HEK293 (cell line): ENCODE measurements at regions not wholly inside any gene's neighbourhood (a gene's known extent, or its start where the extent isn't known, plus 50 kb on each side); places are given as distances from the start of the nearest gene placed in this dataset.

ENCODE experiments used
- CTCF ChIP-seq: fragments of 450-650 bp; formaldehyde crosslinking; IDR thresholded peaks from 2 replicates; pipeline ENCODE4 v1.5.1; 2016; ENCODE audit warnings: missing biosample characterization, missing genetic modification characterization
- GLIS1 ChIP-seq: fragments of 450-650 bp; formaldehyde crosslinking; IDR thresholded peaks from 2 replicates; pipeline ENCODE4 v1.5.1; 2016; ENCODE audit warnings: missing biosample characterization, missing genetic modification characterization
- HOXC10 ChIP-seq: sonication (generic); formaldehyde crosslinking; IDR thresholded peaks from 2 replicates; pipeline ENCODE4 v1.8.1; 2023; ENCODE audit warnings: mild to moderate bottlenecking, missing genetic modification reagents
- PRDM6 ChIP-seq: fragments of 450-650 bp; formaldehyde crosslinking; IDR thresholded peaks from 2 replicates; pipeline ENCODE4 v1.5.1; 2017; ENCODE audit warnings: missing biosample characterization, missing genetic modification characterization
- WT1 ChIP-seq: fragments of 450-650 bp; formaldehyde crosslinking; IDR thresholded peaks from 2 replicates; pipeline ENCODE4 v1.5.1; 2016; ENCODE audit warnings: missing biosample characterization, missing genetic modification characterization
- ZNF274 ChIP-seq, 2 experiments: fragments of 200-500 bp in 1 of 2; fragments of 450-650 bp in 1 of 2; sonication (Bioruptor generic) in 1 of 2; formaldehyde crosslinking in 1 of 2; IDR thresholded peaks; 2 replicates each; pipeline versions ENCODE4 v1.5.1 to v1.6.1; 2014 to 2016; ENCODE audit warnings: borderline replicate concordance in 1 of 2, inconsistent platforms in 1 of 2, low read length in 1 of 2, missing biosample characterization in 1 of 2, missing genetic modification characterization in 1 of 2
- ZNF311 ChIP-seq: fragments of 450-650 bp; formaldehyde crosslinking; IDR thresholded peaks from 2 replicates; pipeline ENCODE4 v1.5.1; 2017; ENCODE audit warnings: missing biosample characterization, missing genetic modification characterization, borderline replicate concordance
- ZNF530 ChIP-seq: fragments of 450-650 bp; formaldehyde crosslinking; IDR thresholded peaks from 2 replicates; pipeline ENCODE4 v1.5.1; 2016; ENCODE audit warnings: low read depth, missing biosample characterization, missing genetic modification characterization
- ZNF549 ChIP-seq: fragments of 450-650 bp; IDR thresholded peaks from 2 replicates; pipeline ENCODE4 v1.5.1; 2018; ENCODE audit warnings: missing biosample characterization, missing genetic modification characterization, mild to moderate bottlenecking, inconsistent platforms, moderate library complexity
- ZNF629 ChIP-seq: fragments of 450-650 bp; formaldehyde crosslinking; IDR thresholded peaks from 2 replicates; pipeline ENCODE4 v1.5.1; 2017; ENCODE audit warnings: missing biosample characterization, missing genetic modification characterization
- ZNF660 ChIP-seq: fragments of 450-650 bp; IDR thresholded peaks from 2 replicates; pipeline ENCODE4 v1.5.1; 2018; ENCODE audit warnings: missing biosample characterization, mild to moderate bottlenecking, missing genetic modification characterization
- TF ChIP-seq, protein P1 (sequence below): fragments of 450-650 bp; IDR thresholded peaks from 2 replicates; pipeline ENCODE4 v1.5.1; 2018; ENCODE audit warnings: missing biosample characterization, missing genetic modification characterization

DNA sequence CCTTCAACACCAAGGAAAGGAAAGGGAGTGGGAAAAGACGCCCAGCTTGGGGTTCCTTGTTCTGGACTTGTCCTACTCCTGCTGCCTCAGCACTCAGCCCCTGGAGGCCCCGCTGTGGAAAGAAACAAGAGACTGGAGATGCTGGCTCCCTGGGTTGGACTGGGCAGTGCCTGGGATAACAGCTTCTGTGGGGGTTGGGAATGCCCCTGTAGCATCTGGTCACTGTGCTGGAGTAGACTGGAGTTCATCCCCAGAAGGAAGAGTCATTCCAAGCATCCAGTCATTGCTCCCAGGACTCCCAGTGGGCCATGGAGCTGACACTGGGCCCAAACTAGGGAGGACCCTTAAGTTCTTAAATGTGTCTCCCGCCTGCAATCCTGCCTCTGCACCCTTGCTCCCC is 129.3 kb upstream of the HAAO start:
- no peak for TF ChIP-seq ZNF660
- TF ChIP-seq ZNF530 (tag by site-specific recombination): no peak
- TF ChIP-seq GLIS1 (tag by site-specific recombination): no peak
- no peak for TF ChIP-seq WT1 (tag by site-specific recombination)
- TF ChIP-seq ZNF274 (IDR thresholded peaks at IDR 0.05; ENCODE audit: low read length): no peak
- TF ChIP-seq ZNF274 (tag by site-specific recombination; IDR thresholded peaks at IDR 0.05; ENCODE audit: borderline replicate concordance): no peak
- no peak for TF ChIP-seq HOXC10
- TF ChIP-seq PRDM6: no peak
- TF ChIP-seq CTCF: no peak
- TF ChIP-seq ZNF549 (tag by site-specific recombination): no peak
- no peak for TF ChIP-seq ZNF311 (tag by site-specific recombination)
- no peak for TF ChIP-seq ZNF629 (tag by site-specific recombination)
- TF ChIP-seq, protein P1, sequence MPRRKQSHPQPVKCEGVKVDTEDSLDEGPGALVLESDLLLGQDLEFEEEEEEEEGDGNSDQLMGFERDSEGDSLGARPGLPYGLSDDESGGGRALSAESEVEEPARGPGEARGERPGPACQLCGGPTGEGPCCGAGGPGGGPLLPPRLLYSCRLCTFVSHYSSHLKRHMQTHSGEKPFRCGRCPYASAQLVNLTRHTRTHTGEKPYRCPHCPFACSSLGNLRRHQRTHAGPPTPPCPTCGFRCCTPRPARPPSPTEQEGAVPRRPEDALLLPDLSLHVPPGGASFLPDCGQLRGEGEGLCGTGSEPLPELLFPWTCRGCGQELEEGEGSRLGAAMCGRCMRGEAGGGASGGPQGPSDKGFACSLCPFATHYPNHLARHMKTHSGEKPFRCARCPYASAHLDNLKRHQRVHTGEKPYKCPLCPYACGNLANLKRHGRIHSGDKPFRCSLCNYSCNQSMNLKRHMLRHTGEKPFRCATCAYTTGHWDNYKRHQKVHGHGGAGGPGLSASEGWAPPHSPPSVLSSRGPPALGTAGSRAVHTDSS (tag by site-specific recombination): no peak
